Ecto neural progenitor cell (in vitro differentiated cells): ENCODE measurements at regions not wholly inside any gene's neighbourhood (a gene's known extent, or its start where the extent isn't known, plus 50 kb on each side); places are given as distances from the start of the nearest gene placed in this dataset.
"Not testable (repeated sequence)": the region's sequence is repeated elsewhere in the genome, so short reads cannot be mapped to it uniquely, and the experiment has no call there.

Experiments
- DNase-seq: peaks from one replicate; pipeline ENCODE4 v3.0.0-alpha.2; 2018; ENCODE audit warnings: low spot score

GRCh38 chr1:189216886-189217285, 1260.8 kb downstream of the BRINP3 start:
- DNase-seq = no peak

- DNase-seq = no peak
Observed at GRCh38 chr1:189217646-189218045, 1260.0 kb downstream of the BRINP3 start.

DNA sequence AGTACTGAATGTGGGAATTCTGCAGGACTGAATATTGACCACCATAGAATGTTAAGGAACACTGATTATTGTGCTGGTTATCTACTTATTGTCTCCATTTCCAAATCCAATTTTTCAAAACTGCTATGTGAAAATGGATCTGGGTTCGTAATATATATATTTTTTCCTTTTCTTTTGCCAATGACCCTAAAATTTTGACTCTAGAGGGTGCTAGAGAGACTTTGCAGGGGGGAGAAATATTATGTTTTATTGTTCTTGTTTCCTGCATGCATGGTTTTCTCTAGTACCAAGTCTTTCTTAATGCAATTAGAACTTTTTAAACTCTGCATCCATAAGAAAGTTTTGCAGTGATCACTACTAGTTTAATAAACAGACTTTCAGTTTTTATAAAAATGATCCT, 1256.9 kb downstream of the BRINP3 start:
- DNase-seq = no peak

DNA sequence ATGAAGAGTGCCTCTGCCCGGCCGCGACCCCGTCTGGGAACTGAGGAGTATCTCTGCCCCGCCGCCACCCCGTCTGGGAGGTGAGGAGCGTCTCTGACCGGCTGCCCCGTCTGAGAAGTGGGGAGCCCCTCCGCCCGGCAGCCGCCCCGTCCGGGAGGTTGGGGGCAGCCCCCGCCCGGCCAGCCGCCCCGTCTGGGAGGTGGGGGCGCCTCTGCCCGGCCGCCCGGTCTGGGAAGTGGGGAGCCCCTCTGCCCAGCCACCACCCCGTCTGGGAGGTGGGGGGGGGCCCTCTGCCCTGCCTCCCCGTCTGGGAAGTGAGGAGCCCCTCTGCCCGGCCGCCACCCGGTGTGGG, 1251.9 kb downstream of the BRINP3 start:
- DNase-seq = not testable (repeated sequence)

GRCh38 chr1:189226779-189227178, 1250.9 kb downstream of the BRINP3 start:
- DNase-seq = no peak

DNA sequence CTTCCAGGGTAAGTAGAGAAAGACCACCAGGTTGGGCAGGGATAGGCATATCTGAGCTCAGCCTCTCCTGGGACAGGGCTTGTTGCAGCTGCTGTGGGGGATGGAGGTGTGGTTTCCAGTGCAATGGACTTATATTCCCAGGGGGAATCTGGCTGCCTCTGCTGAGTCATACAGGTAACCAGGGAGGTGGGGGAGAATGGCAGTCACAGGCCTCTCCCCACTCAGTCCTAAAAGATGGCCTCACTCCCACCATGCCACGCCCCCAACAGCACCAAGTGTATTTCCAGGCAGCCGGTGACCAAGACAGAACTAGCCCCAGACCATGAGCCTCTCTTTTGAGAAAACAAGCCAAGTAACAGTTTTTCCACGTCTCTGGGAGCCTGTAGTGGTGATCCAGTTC, 1240.7 kb downstream of the BRINP3 start:
- no peak for DNase-seq

GRCh38 chr1:189253601-189254350, 1223.9 kb downstream of the BRINP3 start:
- no peak for DNase-seq

- not testable (repeated sequence) for DNase-seq
Observed at GRCh38 chr1:189261128-189261527, 1216.5 kb downstream of the BRINP3 start.

DNA sequence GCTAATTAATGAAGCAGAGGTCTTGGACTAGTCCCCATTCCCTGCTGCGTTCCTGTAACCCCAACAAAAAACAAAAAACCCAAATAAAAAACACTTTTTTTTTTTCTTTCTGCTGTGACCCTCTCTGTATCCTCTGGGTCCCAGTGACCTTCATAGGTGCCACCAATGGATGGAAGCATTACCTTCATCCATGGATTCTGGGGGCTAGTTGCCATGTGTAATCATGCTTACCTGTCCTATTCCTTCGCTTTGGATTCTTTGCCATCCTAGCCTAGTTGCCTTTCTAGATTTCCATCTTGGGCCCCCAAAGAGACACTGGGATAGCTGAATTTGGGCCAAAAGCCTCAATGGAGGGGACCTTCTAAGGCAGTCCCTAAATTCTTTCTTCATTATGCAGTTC, 1208.7 kb downstream of the BRINP3 start:
- no peak for DNase-seq

DNA sequence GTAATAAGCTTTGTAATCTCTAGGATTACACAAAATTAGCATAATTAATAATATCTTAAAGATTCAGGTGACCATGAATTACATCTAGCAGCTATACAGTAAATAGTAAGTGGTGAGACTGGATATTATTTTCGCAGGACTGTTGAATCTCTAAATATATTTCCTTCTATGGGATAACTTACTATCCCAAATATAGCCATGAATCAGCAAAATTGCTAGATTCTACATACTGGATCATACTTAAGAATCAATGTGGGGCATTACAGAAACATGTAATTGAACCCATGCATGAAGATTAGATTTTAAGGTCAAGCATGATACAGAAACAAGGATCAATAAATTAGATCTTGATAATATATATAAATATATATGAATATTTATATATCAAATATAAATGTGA, 1203.4 kb downstream of the BRINP3 start:
- DNase-seq = no peak

DNA sequence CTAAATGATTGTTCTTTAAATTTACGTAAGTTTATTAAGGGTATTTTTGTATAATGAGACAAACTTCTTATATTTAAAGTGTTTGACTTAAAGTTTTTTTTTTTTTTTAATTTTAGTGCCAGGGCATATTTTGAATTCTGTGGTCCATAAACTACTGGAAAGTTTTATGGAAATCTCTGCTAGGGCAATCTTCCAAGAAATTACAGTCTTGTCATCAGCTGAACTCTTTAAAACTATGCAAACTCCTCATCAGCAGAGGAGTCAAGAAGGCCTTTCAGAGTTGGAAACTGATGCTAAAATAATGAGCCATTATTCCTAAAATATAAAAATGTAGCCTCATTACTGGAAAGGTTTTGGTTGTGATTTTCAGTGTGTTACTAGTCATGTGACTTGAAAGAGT, 1201.9 kb downstream of the BRINP3 start:
- DNase-seq = no peak

GRCh38 chr1:189289346-189289745, 1188.3 kb downstream of the BRINP3 start:
- no peak for DNase-seq

- no peak for DNase-seq
Observed at GRCh38 chr1:189301235-189301634, 1176.4 kb downstream of the BRINP3 start.

- no peak for DNase-seq
Observed at GRCh38 chr1:189305279-189305678, 1172.4 kb downstream of the BRINP3 start.

DNA sequence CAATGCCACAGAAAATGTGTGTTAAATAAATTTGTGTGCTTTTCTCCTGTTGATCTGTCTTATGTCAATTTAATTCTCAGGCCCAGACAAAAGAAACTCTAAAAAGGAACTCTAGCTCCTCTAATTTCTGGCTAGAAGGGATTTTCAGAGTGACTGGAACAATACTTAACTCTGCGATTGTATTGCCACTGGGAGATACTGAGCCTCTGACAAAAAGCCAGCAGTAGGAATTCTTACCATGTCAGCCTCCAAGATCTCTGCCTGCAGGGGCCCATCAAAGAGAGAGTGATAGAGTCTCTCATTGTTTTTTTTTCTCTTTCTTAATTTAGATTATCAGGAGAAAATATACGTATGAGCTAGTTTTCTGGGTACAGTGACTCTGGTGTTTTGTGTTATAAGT, 1165.7 kb downstream of the BRINP3 start:
- no peak for DNase-seq

GRCh38 chr1:189312499-189312898, 1165.2 kb downstream of the BRINP3 start:
- DNase-seq = no peak

GRCh38 chr1:189313488-189313887, 1164.2 kb downstream of the BRINP3 start:
- DNase-seq = no peak

- no peak for DNase-seq
Observed at GRCh38 chr1:189315035-189315901, 1162.4 kb downstream of the BRINP3 start.

DNA sequence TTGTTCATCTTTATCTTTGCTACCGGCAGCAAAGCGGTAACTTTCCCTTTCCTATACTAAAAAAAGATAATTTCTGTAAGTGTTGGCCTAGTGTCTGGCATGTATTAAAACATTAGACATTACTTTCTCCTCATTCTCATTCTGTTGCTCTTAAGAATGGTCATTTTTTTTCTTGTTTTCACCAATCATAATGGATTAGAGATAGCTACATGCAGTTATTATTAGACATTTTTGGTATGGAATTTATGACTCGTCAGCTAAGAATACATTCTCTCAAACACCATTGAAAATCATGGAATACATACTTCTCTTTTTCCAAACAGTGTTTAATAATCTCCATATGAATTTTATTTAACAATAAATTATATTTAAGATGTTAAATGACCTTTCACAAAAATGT, 1154.6 kb downstream of the BRINP3 start:
- DNase-seq = no peak

GRCh38 chr1:189331071-189331470, 1146.6 kb downstream of the BRINP3 start:
- DNase-seq = not testable (repeated sequence)

- DNase-seq = no peak
Observed at GRCh38 chr1:189336115-189337100, 1141.3 kb downstream of the BRINP3 start.

GRCh38 chr1:189349607-189350006, 1128.1 kb downstream of the BRINP3 start:
- DNase-seq = no peak
